NCI-H345 (cell line): ENCODE measurements at regions not wholly inside any gene's neighbourhood (a gene's known extent, or its start where the extent isn't known, plus 50 kb on each side); places are given as distances from the start of the nearest gene placed in this dataset.

ENCODE experiments used
- DNase-seq: peaks from one replicate; lab custom pipeline; 2025; lab: John Stamatoyannopoulos, UW

DNA sequence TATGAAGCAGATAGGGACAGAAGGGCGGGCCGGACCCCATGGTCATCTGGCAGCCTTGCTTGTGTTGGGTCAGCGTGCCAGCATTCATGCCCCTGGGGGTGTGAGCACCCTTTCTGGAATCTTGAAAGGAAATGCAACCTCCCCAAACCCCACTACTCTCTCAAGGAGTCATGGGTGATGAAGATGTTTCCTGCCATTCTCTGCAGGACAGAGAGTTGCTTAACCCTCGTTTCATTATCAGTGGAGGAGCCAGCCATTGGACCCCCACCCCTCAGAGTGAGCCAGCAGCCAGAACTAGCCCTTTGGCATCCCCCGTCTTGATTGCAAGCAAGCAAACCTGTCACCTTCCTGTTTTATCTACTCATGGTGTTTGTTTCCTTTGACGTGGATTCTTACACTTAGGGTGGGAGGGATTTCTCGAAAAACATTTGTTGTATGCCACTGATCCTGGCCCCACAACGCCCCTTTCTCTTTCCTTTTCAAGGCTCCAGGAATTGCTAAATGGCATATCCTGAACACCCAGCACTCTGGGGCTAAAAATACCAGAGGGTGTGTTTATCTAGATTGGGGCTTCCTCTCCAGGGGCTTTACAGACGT is 258.3 kb downstream of the ETS1 start:
- no peak for DNase-seq

- DNase-seq, result no peak
Observed at GRCh38 chr11:128327274-128327673, 260.1 kb downstream of the ETS1 start.

- DNase-seq, result no peak
Observed at GRCh38 chr11:128326791-128327190, 260.6 kb downstream of the ETS1 start.

DNA sequence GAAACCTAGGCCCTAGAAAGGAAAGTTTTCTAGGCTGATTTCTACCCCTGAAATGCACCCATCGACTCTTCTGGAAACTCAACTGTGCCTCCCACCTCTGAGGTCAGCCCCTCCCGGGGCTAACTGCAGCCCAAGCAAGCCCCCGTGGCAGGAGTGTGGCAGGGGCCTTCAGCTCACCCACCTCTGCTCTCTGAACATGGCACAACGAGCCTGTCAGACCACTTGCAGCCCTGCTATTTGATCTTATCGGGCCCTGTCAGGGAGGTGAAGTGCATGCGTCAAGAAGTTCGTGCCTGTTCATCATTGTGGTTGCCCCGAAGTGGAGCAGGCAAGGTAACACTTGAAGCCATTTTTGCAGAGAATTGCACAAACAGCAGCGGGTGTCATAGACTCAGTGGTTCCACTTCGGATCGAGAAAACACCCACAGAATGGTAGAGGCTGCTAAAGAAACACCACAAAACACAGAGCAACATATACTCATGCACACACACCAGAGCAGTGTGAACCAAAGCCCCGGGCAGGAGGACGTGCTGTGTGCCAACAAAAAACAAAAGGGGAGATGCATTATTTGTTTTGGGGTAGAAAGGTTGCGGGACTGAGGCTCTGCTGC is 262.7 kb downstream of the ETS1 start:
- no peak for DNase-seq

DNA sequence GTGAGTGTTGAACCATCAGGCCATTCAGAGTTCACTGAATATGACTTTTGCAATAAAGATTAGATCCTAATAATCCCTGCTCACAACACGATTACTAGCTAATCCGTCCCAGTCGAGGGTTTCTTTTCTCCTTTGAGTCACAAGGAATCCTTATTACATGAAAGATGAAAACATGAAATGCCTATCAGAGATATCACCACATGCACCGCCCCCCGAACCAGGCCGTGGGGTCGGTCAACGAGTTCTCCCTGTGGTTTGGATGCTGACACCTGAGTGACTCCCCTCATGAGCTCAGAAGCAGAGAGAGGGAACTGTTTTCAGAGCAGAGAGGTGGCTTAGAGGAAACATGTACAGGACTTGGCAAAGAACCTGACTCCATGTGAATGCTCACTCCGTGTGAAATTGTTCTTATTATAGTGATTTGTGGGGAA is 263.3 kb downstream of the ETS1 start:
- DNase-seq, result no peak

- DNase-seq, result no peak
Observed at GRCh38 chr11:128323381-128323780, 264.0 kb downstream of the ETS1 start.

DNA sequence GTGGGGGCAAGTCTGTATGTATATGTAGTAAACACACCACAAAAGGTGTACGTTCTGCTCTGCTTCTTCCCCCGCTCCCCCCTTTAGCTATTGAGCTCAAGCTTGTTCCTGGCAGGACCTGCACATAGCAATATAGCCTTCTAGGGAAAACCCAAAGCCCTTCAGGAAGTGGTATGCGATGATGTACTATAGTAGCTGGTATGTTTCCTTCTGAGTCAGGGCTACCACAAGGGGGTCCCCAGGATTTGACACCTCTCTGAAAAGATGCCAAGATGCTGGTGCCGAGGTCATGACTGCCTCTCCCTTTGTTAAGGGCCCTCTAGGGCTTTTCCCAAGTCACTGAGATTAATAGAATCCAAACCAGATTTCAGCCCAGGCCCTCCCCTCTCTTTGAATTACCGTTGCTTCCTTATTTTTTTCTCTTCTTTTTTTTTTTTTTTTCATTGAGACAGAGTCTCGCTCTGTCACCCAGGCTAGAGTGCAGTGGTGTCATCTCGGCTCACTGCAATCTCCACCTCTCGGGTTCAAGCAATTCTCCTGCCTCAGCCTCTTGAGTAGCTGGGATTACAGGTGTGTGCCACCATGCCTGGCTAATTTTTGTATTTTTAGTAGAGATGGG is 268.4 kb downstream of the ETS1 start:
- DNase-seq, result no peak

- DNase-seq, result no peak
Observed at GRCh38 chr11:128316541-128317227, 270.7 kb downstream of the ETS1 start.

- DNase-seq, result no peak
Observed at GRCh38 chr11:128315933-128316332, 271.4 kb downstream of the ETS1 start.

- no peak for DNase-seq
Observed at GRCh38 chr11:128313931-128314330, 273.4 kb downstream of the ETS1 start.

DNA sequence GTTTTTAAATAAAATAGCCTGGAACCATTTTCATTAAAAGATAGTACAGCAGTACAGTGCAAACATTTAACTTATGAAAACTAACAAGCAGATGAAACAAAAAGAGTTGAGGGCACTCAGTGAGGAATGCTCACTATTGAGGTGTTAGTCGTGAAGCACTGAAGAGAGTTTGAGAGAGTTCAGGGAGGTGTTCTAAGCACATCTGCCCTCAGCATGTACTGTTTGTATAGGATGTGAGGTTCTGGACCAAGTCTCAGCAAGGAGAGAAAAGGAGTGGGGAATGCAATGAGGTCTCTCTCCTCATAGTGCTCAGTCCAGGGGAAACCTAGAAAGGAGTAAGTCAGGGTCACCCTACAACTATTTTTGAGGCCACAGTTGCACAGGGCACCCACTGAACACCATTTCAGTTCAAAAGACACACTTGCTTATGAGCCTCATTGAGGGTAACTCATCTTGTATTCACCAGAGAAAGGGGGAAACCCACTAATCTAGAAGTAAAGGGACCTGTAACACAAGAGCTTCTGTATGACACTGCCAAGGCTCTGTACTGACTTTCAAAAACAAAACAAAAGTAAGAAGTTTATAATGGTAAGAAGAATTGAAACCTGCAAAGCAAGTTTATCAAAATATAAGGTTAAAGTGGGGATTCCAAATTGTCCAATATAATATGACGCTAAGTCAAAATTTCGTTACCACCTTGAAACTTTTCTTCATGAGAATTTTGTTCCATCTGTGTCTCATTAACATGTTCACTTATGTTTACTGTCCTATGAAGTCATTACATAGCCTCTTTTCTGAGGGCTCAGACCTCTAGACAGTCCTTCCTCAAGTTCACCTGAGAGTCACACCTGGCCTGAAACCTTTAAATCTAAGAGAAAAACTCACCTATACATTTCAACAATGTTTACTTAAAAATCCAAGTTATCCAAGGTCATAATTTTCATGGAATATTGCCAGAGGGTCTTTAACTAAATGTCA is 275.3 kb downstream of the ETS1 start:
- DNase-seq, result no peak

DNA sequence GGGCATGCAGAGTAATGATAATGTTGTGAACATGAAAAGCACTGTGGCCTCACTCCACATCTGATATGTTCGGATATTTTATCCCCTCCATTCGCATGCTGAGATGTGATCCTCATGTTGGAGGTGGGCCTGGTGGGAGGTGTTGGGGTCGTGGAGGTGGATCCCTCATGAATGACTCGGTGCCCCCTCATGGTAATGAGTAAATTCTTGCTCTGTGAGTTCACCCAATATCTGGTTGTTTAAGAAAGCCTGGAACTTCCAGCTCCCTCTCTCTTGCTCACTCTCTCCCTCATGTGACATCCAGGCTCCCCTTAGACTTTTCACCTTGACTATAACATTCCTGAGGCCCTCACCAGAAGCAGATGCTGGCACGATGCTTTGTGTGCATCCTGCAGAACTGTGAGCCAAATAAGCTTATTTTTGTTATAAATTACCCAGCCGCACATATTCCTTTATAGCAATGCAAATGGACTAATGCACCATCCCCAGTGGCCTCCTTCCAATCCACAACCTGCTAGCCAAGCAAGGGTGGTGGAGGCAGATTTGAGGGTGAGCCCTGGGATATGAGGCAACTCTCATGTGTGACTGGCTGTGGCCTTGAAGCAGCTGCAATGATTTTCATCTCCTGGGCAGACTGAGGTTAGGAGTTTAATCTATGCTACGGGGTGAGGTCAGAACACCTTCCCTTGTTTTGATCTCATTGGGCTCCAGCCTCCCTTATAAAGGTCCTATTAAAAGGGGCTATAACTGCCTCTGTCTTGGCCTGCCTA is 276.5 kb downstream of the ETS1 start:
- DNase-seq, result no peak

- no peak for DNase-seq
Observed at GRCh38 chr11:128310005-128310404, 277.4 kb downstream of the ETS1 start.

DNA sequence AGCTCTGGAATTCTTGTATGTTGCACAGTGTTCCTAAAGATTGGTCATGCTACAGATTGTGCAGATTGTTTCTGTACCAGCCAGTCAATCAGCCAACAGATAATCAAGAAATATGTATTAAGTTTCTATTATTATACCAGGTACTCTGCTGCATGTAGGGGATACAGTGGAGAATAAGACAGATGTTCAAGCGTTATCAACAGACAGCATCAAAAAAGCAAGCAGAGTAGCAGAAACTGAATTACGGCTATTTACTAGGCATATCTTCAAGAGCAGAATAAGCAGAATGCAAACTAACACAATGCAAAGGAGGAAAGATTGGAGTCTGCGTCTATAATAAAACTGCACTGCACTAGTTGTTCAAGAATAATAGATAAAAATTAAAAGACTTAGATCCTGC is 278.6 kb downstream of the ETS1 start:
- DNase-seq, result no peak

DNA sequence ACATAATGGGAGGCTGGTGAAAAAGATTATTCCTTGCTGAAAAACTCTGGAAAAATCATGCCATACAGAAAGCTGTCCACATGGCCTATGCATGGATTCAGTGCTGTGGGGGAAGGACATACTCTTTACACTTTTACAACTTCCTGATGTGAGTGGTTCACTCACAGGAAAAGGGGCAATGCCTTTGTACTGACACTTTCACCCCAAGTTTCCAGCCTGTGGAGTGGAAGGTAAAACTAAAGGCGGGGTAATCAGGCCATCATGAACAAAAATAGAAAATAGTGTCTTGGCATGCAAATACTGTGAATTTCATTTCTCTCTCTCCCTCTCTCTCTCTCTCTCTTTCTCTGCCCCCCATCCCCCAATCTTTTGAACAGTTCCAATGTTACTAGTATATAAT is 281.8 kb downstream of the ETS1 start:
- no peak for DNase-seq

DNA sequence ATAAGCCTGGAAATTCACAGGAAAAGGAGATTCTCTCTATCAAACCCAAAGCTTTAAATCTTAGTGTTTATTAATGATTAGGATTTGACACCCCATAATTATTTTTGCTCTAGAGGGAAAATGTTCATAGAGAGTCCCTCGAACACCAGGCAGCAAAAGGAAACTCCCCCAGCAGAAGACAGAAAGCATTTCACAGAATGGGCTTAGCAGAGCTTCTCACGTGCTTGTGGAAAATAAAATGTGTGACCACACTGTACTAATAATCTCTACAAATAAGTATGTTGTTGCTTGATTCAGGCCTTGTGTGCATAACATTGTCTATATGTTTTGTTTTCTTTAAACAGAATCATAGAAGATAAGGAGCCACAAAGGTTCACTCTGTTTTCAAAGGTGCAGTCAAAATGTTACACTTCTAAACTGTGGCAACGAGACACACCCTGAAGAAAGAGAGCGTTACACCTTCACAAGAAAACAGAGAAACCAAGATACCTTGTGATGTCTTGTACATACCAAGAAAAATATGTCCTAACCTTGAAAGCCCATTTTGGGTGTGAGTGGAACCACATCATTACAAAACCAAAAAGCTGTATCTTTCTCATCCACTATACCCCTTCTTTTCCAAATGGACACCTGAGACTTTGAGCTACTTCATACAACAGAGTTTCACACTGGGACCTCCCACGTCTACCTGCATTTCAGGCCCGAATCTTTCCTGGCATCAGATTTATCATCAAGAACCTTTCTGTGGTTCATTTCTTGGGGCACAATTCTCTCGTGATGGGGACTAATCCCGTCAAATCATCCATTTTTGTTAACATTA is 282.5 kb downstream of the ETS1 start:
- no peak for DNase-seq

- no peak for DNase-seq
Observed at GRCh38 chr11:128304116-128304515, 283.2 kb downstream of the ETS1 start.

DNA sequence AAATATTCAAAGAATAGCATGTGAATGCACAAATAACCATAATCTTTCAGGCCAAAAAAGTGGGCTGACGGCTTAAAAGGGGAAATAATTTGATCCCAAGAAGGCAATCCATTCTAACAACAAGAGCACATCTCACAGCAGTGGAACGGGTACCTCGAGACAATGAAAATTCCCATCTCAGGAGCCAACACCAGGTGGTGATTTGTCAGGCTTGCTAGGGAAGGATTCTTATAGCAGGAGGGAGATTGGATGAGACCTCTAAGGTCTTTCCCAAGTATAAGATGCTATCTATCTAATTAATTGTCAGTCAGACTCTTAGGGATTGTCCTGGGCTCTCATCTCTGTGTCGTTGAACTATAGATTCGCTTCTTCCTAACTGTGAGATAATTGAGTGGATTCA is 284.0 kb downstream of the ETS1 start:
- no peak for DNase-seq

- DNase-seq, result no peak
Observed at GRCh38 chr11:128302425-128303186, 284.8 kb downstream of the ETS1 start.

GRCh38 chr11:128301756-128302155 is 285.6 kb downstream of the ETS1 start:
- no peak for DNase-seq
